Upper lobe of left lung (tissue), 4 donors: ENCODE measurements at regions not wholly inside any gene's neighbourhood (a gene's known extent, or its start where the extent isn't known, plus 50 kb on each side); places are given as distances from the start of the nearest gene placed in this dataset.

Experiments
- CTCF ChIP-seq, 6 experiments: fragments of 450-650 bp in 4 of 6; fragments of 200-600 bp in 2 of 6; sonication (generic) in 2 of 6; IDR thresholded peaks; one replicate each; pipeline ENCODE4 v1.5.1; 2016 to 2019; ENCODE audit warnings: antibody characterized with exemption in 6 of 6
- EP300 ChIP-seq, 4 donors: sonication (generic); formaldehyde crosslinking; IDR thresholded peaks; one replicate each; pipeline ENCODE4 v1.5.1; 2017; ENCODE audit warnings: antibody characterized with exemption in 4 of 4, control low read depth in 2 of 4
- POLR2A ChIP-seq, 4 donors: fragments of 450-650 bp; IDR thresholded peaks; one replicate each; pipeline ENCODE4 v1.5.1; 2016 to 2017; ENCODE audit warnings: antibody characterized with exemption in 4 of 4, mild to moderate bottlenecking in 2 of 4
- POLR2AphosphoS5 ChIP-seq, 2 donors: sonication (generic); formaldehyde crosslinking; IDR thresholded peaks; one replicate each; pipeline ENCODE4 v1.5.1; 2017; ENCODE audit warnings: antibody characterized with exemption in 2 of 2

GRCh38 chr18:63065172-63065571 lies 254.4 kb downstream of the BCL2 start:
- no peak for TF ChIP-seq CTCF (IDR thresholded peaks at IDR 0.05)
- TF ChIP-seq EP300 (IDR thresholded peaks at IDR 0.05): no peak
- TF ChIP-seq POLR2A (IDR thresholded peaks at IDR 0.05): no peak
- TF ChIP-seq POLR2AphosphoS5 (IDR thresholded peaks at IDR 0.05): no peak
